Astrocyte (in vitro differentiated cells and primary cell): ENCODE measurements at regions not wholly inside any gene's neighbourhood (a gene's known extent, or its start where the extent isn't known, plus 50 kb on each side); places are given as distances from the start of the nearest gene placed in this dataset.

Experiments
- EZH2 ChIP-seq: IDR thresholded peaks from 2 replicates; pipeline ENCODE4 v1.6.1; 2012; ENCODE audit warnings: mild to moderate bottlenecking, low read length, inconsistent platforms; ENCODE audit not compliant: insufficient read depth
- TF ChIP-seq, protein P1 (sequence below): IDR thresholded peaks from 2 replicates; pipeline ENCODE4 v1.5.1; 2011; ENCODE audit warnings: low read depth, mild to moderate bottlenecking, inconsistent platforms, low read length, moderate library complexity; ENCODE audit not compliant: insufficient read depth

DNA sequence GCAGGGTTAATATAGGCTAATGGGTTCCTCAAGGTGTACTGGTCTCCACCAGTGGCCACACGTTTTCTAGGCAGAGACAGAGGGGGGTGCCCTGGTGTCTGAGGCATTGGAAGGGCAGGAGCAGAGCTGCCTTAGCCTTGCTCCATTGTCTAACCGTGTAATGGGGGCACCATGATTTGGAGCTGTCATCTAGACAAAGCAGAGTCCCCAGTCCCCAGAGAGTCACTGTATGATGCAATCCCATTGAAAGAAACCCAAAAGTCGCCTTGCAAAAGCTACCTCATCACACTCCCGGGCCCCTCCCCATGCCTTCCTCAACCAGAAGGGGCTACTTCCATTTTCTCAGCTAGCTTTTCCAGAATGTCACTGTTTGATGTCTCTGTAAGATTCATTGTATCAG is 487.1 kb downstream of the AACS start:
- TF ChIP-seq, protein P1, sequence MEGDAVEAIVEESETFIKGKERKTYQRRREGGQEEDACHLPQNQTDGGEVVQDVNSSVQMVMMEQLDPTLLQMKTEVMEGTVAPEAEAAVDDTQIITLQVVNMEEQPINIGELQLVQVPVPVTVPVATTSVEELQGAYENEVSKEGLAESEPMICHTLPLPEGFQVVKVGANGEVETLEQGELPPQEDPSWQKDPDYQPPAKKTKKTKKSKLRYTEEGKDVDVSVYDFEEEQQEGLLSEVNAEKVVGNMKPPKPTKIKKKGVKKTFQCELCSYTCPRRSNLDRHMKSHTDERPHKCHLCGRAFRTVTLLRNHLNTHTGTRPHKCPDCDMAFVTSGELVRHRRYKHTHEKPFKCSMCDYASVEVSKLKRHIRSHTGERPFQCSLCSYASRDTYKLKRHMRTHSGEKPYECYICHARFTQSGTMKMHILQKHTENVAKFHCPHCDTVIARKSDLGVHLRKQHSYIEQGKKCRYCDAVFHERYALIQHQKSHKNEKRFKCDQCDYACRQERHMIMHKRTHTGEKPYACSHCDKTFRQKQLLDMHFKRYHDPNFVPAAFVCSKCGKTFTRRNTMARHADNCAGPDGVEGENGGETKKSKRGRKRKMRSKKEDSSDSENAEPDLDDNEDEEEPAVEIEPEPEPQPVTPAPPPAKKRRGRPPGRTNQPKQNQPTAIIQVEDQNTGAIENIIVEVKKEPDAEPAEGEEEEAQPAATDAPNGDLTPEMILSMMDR: no peak
- TF ChIP-seq EZH2: no peak
